ENCODE measurements at regions not wholly inside any gene's neighbourhood (a gene's known extent, or its start where the extent isn't known, plus 50 kb on each side); places are given as distances from the start of the nearest gene placed in this dataset.
A peak's percentile ranks its signal among the peaks of the same experiment; 100 is the strongest.
"Not testable (repeated sequence)": the region's sequence is repeated elsewhere in the genome, so short reads cannot be mapped to it uniquely, and the experiment has no call there.

GRCh38 chr2:54048896-54049295 is 66.5 kb upstream of the ACYP2 start:
- H3K27ac Mint-ChIP-seq (ENCODE audit: low read depth); H3K9me3 Mint-ChIP-seq; H3K27me3 Mint-ChIP-seq; DNase-seq (ENCODE audit: low spot score in 2 of 2); ATAC-seq (replicated peaks; ENCODE audit: extremely low read depth, poor library complexity, severe bottlenecking); H3K4me3 Mint-ChIP-seq; H3K36me3 Mint-ChIP-seq (ENCODE audit: insufficient read depth): not testable (repeated sequence)
- peaks cover 33% of the 10 kb centered on the region for H3K4me1 Mint-ChIP-seq

GRCh38 chr2:54048117-54048785 is 67.2 kb upstream of the ACYP2 start:
- Mint-ChIP-seq H3K4me1 (peaks cover 27% of the 10 kb centered on the region), H3K4me3 (no peak overlapping the region), H3K9me3 (no peaks in the 10 kb centered on the region), H3K36me3 (ENCODE audit: insufficient read depth) (peaks cover 2% of the 10 kb centered on the region), H3K27ac (ENCODE audit: low read depth) (no peak overlapping the region), H3K27me3 (no peaks in the 10 kb centered on the region)
- DNase-seq (ENCODE audit: low spot score in 2 of 2) (no peak), ATAC-seq (replicated peaks; ENCODE audit: extremely low read depth, poor library complexity, severe bottlenecking) (peak; percentile 81)

- Mint-ChIP-seq H3K4me3 (no peak overlapping the region), H3K4me1 (peaks cover 21% of the 10 kb centered on the region), H3K27me3 (no peaks in the 10 kb centered on the region), H3K36me3 (ENCODE audit: insufficient read depth) (peaks cover 2% of the 10 kb centered on the region), H3K27ac (ENCODE audit: low read depth) (no peak overlapping the region), H3K9me3 (no peaks in the 10 kb centered on the region)
- ATAC-seq (replicated peaks; ENCODE audit: extremely low read depth, poor library complexity, severe bottlenecking) (no peak), DNase-seq (ENCODE audit: low spot score in 2 of 2) (no peak)
These were observed 67.8 kb upstream of the ACYP2 start for GRCh38 chr2:54047658-54048057.

- Mint-ChIP-seq H3K27ac (ENCODE audit: low read depth) (no peak overlapping the region), H3K9me3 (no peaks in the 10 kb centered on the region), H3K4me1 (peaks cover 19% of the 10 kb centered on the region), H3K4me3 (no peak overlapping the region), H3K27me3 (no peaks in the 10 kb centered on the region), H3K36me3 (ENCODE audit: insufficient read depth) (peaks cover 2% of the 10 kb centered on the region)
- ATAC-seq (replicated peaks; ENCODE audit: extremely low read depth, poor library complexity, severe bottlenecking) (no peak), DNase-seq (ENCODE audit: low spot score in 2 of 2) (no peak)
These were observed 68.3 kb upstream of the ACYP2 start for GRCh38 chr2:54047091-54047490.

GRCh38 chr2:54042897-54043620 is 72.3 kb upstream of the PSME4 start:
- Mint-ChIP-seq H3K27ac (ENCODE audit: low read depth) (no peak overlapping the region), H3K36me3 (ENCODE audit: insufficient read depth) (peaks cover 2% of the 10 kb centered on the region), H3K9me3 (no peaks in the 10 kb centered on the region), H3K27me3 (no peaks in the 10 kb centered on the region), H3K4me3 (no peak overlapping the region), H3K4me1 (peaks cover 6% of the 10 kb centered on the region)
- ATAC-seq (replicated peaks; ENCODE audit: extremely low read depth, poor library complexity, severe bottlenecking) (no peak), DNase-seq (ENCODE audit: low spot score in 2 of 2) (no peak)

GRCh38 chr2:54042341-54042740 is 71.5 kb upstream of the PSME4 start:
- ATAC-seq (replicated peaks; ENCODE audit: extremely low read depth, poor library complexity, severe bottlenecking), result no peak
- no peak overlapping the region for H3K4me3 Mint-ChIP-seq
- H3K4me1 Mint-ChIP-seq, result no peaks in the 10 kb centered on the region
- no peaks in the 10 kb centered on the region for H3K9me3 Mint-ChIP-seq
- no peak overlapping the region for H3K27ac Mint-ChIP-seq (ENCODE audit: low read depth)
- H3K27me3 Mint-ChIP-seq, result no peaks in the 10 kb centered on the region
- peaks cover 2% of the 10 kb centered on the region for H3K36me3 Mint-ChIP-seq (ENCODE audit: insufficient read depth)
- no peak for DNase-seq (ENCODE audit: low spot score in 2 of 2)

- no peaks in the 10 kb centered on the region for H3K4me1 Mint-ChIP-seq
- H3K36me3 Mint-ChIP-seq (ENCODE audit: insufficient read depth), result peaks cover 2% of the 10 kb centered on the region
- H3K4me3 Mint-ChIP-seq, result no peak overlapping the region
- no peaks in the 10 kb centered on the region for H3K27me3 Mint-ChIP-seq
- ATAC-seq (replicated peaks; ENCODE audit: extremely low read depth, poor library complexity, severe bottlenecking) (peak; percentile 65), DNase-seq (ENCODE audit: low spot score in 2 of 2) (no peak)
- no peaks in the 10 kb centered on the region for H3K9me3 Mint-ChIP-seq
- no peak overlapping the region for H3K27ac Mint-ChIP-seq (ENCODE audit: low read depth)
These were observed 70.3 kb upstream of the PSME4 start for GRCh38 chr2:54041135-54041534.

GRCh38 chr2:54040685-54041084 is 69.9 kb upstream of the PSME4 start:
- no peak overlapping the region for H3K4me3 Mint-ChIP-seq
- ATAC-seq (replicated peaks; ENCODE audit: extremely low read depth, poor library complexity, severe bottlenecking) (no peak), DNase-seq (ENCODE audit: low spot score in 2 of 2) (no peak)
- no peaks in the 10 kb centered on the region for H3K27me3 Mint-ChIP-seq
- peaks cover 2% of the 10 kb centered on the region for H3K36me3 Mint-ChIP-seq (ENCODE audit: insufficient read depth)
- no peaks in the 10 kb centered on the region for H3K9me3 Mint-ChIP-seq
- H3K27ac Mint-ChIP-seq (ENCODE audit: low read depth), result no peak overlapping the region
- H3K4me1 Mint-ChIP-seq, result no peaks in the 10 kb centered on the region

- Mint-ChIP-seq H3K4me3 (no peak overlapping the region), H3K36me3 (ENCODE audit: insufficient read depth) (peaks cover under 1% of the 10 kb centered on the region), H3K27me3 (no peaks in the 10 kb centered on the region), H3K4me1 (no peaks in the 10 kb centered on the region), H3K9me3 (no peaks in the 10 kb centered on the region), H3K27ac (ENCODE audit: low read depth) (no peak overlapping the region)
- DNase-seq (ENCODE audit: low spot score in 2 of 2) (no peak), ATAC-seq (replicated peaks; ENCODE audit: extremely low read depth, poor library complexity, severe bottlenecking) (no peak)
These were observed 69.5 kb upstream of the PSME4 start for GRCh38 chr2:54040250-54040649.

GRCh38 chr2:54038835-54039234 is 68.0 kb upstream of the PSME4 start:
- Mint-ChIP-seq H3K4me1 (no peaks in the 10 kb centered on the region), H3K9me3 (no peaks in the 10 kb centered on the region), H3K27ac (ENCODE audit: low read depth) (peak overlapping the region; percentile 2), H3K27me3 (no peaks in the 10 kb centered on the region), H3K36me3 (ENCODE audit: insufficient read depth) (no peaks in the 10 kb centered on the region), H3K4me3 (no peak overlapping the region)
- ATAC-seq (replicated peaks; ENCODE audit: extremely low read depth, poor library complexity, severe bottlenecking) (no peak), DNase-seq (ENCODE audit: low spot score in 2 of 2) (no peak)

- not testable (repeated sequence) for H3K36me3 Mint-ChIP-seq (ENCODE audit: insufficient read depth); H3K9me3 Mint-ChIP-seq; H3K4me1 Mint-ChIP-seq; H3K27ac Mint-ChIP-seq (ENCODE audit: low read depth); H3K4me3 Mint-ChIP-seq; DNase-seq (ENCODE audit: low spot score in 2 of 2); H3K27me3 Mint-ChIP-seq; ATAC-seq (replicated peaks; ENCODE audit: extremely low read depth, poor library complexity, severe bottlenecking)
These were observed 60.5 kb upstream of the PSME4 start for GRCh38 chr2:54031288-54031687.

- Mint-ChIP-seq H3K36me3 (ENCODE audit: insufficient read depth) (peaks cover 2% of the 10 kb centered on the region), H3K27ac (ENCODE audit: low read depth) (no peak overlapping the region), H3K4me1 (no peaks in the 10 kb centered on the region), H3K27me3 (no peaks in the 10 kb centered on the region), H3K9me3 (no peaks in the 10 kb centered on the region), H3K4me3 (no peak overlapping the region)
- no peak for DNase-seq (ENCODE audit: low spot score in 2 of 2)
- ATAC-seq (replicated peaks; ENCODE audit: extremely low read depth, poor library complexity, severe bottlenecking), result no peak
These were observed 60.0 kb upstream of the PSME4 start for GRCh38 chr2:54030806-54031205.

GRCh38 chr2:54030396-54030741 is 59.6 kb upstream of the PSME4 start:
- Mint-ChIP-seq H3K9me3 (no peaks in the 10 kb centered on the region), H3K4me1 (no peaks in the 10 kb centered on the region), H3K27ac (ENCODE audit: low read depth) (no peak overlapping the region), H3K36me3 (ENCODE audit: insufficient read depth) (peaks cover 2% of the 10 kb centered on the region), H3K4me3 (no peak overlapping the region), H3K27me3 (no peaks in the 10 kb centered on the region)
- ATAC-seq (replicated peaks; ENCODE audit: extremely low read depth, poor library complexity, severe bottlenecking) (no peak), DNase-seq (ENCODE audit: low spot score in 2 of 2) (no peak)

Measured in central memory CD8-positive, alpha-beta T cell (primary cell).